Testis (tissue), 2 donors: ENCODE measurements at regions not wholly inside any gene's neighbourhood (a gene's known extent, or its start where the extent isn't known, plus 50 kb on each side); places are given as distances from the start of the nearest gene placed in this dataset.
"Not testable (repeated sequence)": the region's sequence is repeated elsewhere in the genome, so short reads cannot be mapped to it uniquely, and the experiment has no call there.

Experiments used
- DNase-seq: peaks from one replicate; pipeline ENCODE4 v3.0.0-alpha.2; 2019
- H3K27ac ChIP-seq, 2 donors: fragments of 200-600 bp; sonication (generic); one replicate each; pipeline ENCODE4 v1.5.1; 2019
- H3K27me3 ChIP-seq: fragments of 200-600 bp; sonication (generic); one replicate; pipeline ENCODE4 v1.5.1; 2019
- H3K36me3 ChIP-seq: fragments of 200-600 bp; sonication (generic); one replicate; pipeline ENCODE4 v1.5.1; 2017; ENCODE audit warnings: low read depth; ENCODE audit errors: missing control alignments
- H3K4me1 ChIP-seq: fragments of 200-600 bp; sonication (generic); one replicate; pipeline ENCODE4 v1.5.1; 2019
- H3K4me3 ChIP-seq, 2 donors: fragments of 200-600 bp; sonication (generic); one replicate each; pipeline ENCODE4 v1.5.1; 2017 to 2019
- H3K9me3 ChIP-seq: fragments of 200-600 bp; sonication (generic); one replicate; pipeline ENCODE4 v1.5.1; 2017
- POLR2A ChIP-seq: fragments of 450-650 bp; IDR thresholded peaks from one replicate; pipeline ENCODE4 v1.6.1; 2017; ENCODE audit warnings: antibody characterized with exemption, mild to moderate bottlenecking, moderate library complexity
- WGBS, 2 donors: methylation state at CpG; one replicate each; pipeline ENCODE4 v1.1.5; 2018; 5-methylcytosine and 5-hydroxymethylcytosine counted together
- intact Hi-C: fragments of 100-400 bp; cut with DNase I; formaldehyde crosslinking; loops from one replicate; pipeline ENCODE4 v1.15.1; 2023; ENCODE audit warnings: low total_unique reads
- TF ChIP-seq, protein P1 (sequence below), 3 experiments: fragments of 450-650 bp in 2 of 3; fragments of 200-600 bp in 1 of 3; sonication (generic) in 1 of 3; IDR thresholded peaks; one replicate each; pipeline ENCODE4 v1.5.1; 2016 to 2019; ENCODE audit warnings: antibody characterized with exemption in 3 of 3, mild to moderate bottlenecking in 2 of 3, moderate library complexity in 1 of 3

DNA sequence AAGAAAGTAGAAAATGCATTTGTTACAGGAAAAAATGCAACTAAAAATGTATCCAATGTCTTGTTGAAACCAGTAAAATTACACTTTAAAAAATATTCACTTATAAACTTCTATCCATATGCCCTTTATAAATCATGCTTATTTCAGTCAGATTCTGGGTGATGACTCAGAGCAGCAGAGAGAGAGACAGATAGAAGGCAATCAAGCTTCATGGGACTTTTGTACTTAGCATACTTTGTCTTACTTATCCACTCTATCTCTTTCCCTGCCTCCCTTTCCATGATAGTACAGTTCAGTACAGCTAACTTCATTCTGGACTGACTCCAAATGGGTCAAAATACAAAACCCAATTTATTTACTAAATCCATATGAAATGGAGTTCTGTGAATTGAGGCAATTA lies 1438.2 kb downstream of the ZPLD1 start:
- Histone ChIP-seq H3K27me3 (no peaks in the 10 kb centered on the region), H3K9me3 (no peaks in the 10 kb centered on the region), H3K4me1 (peaks cover 8% of the 10 kb centered on the region), H3K4me3 (no peak overlapping the region), H3K36me3 (no peaks in the 10 kb centered on the region), H3K27ac (no peak overlapping the region)
- intact Hi-C loops = no loop called here
- DNase-seq = no peak
- TF ChIP-seq POLR2A = no peak
- TF ChIP-seq, protein P1, sequence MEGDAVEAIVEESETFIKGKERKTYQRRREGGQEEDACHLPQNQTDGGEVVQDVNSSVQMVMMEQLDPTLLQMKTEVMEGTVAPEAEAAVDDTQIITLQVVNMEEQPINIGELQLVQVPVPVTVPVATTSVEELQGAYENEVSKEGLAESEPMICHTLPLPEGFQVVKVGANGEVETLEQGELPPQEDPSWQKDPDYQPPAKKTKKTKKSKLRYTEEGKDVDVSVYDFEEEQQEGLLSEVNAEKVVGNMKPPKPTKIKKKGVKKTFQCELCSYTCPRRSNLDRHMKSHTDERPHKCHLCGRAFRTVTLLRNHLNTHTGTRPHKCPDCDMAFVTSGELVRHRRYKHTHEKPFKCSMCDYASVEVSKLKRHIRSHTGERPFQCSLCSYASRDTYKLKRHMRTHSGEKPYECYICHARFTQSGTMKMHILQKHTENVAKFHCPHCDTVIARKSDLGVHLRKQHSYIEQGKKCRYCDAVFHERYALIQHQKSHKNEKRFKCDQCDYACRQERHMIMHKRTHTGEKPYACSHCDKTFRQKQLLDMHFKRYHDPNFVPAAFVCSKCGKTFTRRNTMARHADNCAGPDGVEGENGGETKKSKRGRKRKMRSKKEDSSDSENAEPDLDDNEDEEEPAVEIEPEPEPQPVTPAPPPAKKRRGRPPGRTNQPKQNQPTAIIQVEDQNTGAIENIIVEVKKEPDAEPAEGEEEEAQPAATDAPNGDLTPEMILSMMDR (IDR thresholded peaks at IDR 0.05) = no peak

DNA sequence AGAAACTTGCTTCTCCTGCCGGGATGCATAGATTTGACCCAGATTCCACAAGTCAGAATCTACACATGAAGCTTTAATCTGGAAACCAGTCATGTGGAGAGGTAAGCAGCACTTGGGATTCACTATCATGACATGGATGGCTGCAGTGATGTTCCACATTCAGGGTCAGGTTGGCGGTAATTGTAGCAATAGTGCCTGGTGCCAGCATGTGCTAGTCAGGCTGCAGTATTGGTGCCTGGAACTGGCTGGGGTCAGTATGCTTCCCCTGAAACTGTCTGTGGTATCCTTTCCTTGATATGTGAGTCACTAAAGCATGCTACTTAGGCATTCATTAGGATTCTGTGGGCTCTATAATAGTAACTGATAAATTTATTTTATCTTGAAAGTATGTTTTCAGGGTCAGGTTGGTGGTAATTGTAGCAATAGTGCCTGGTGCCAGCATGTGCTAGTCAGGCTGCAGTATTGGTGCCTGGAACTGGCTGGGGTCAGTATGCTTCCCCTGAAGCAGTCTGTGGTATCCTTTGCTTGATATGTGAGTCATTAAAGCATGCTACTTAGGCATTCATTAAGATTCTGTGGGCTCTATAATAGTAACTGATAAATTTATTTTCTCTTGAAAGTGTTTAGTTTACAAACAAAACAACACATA lies 1439.2 kb downstream of the ZPLD1 start:
- no peaks in the 10 kb centered on the region for H3K36me3 ChIP-seq
- WGBS, 2 donors = 69 to 75% methylated on average over 2 of the region's 2 CpGs
- no peaks in the 10 kb centered on the region for H3K9me3 ChIP-seq
- DNase-seq = no peak
- TF ChIP-seq, protein P1 (IDR thresholded peaks at IDR 0.05) = no peak
- no peak for TF ChIP-seq POLR2A
- intact Hi-C loops = no loop called here
- peaks cover 8% of the 10 kb centered on the region for H3K4me1 ChIP-seq
- H3K27me3 ChIP-seq = no peaks in the 10 kb centered on the region
- no peak overlapping the region for H3K4me3 ChIP-seq
- H3K27ac ChIP-seq = no peak overlapping the region

DNA sequence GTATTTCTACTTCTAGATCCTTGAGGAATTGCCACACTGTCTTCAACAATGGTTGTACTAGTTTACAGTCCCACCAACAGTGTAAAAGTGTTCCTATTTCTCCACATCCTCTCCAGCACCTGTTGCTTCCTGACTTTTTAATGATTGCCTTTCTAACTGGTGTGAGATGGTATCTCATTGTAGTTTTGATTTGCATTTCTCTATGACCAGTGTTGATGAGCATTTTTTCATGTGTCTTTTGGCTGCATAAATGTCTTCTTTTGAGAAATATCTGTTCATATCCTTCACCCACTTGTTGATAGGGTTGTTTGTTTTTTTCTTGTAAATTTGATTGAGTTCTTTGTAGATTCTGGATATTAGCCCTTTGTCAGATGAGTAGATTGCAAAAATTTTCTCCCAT lies 1447.0 kb downstream of the ZPLD1 start:
- H3K4me3 ChIP-seq, DNase-seq, H3K9me3 ChIP-seq, H3K36me3 ChIP-seq, H3K27ac ChIP-seq, H3K4me1 ChIP-seq, H3K27me3 ChIP-seq, intact Hi-C loops: not testable (repeated sequence)

DNA sequence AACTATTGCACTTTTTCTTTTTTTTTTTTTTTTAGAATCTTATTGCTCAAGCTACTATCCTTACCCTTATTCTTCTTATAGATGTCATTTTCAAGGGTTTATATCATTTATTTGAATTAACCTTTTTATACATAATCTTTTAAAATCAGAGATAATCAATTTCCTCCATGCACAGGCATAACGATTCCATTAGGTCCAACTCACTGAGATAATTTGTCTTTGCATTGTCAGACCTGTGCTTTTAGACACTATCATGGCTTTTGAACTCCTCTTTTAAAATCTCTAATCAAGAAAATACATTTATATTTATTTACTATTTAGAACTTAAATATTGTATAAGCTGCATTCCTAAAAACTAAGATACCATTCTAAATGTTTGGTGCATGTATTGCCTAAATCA lies 1454.9 kb downstream of the ZPLD1 start:
- intact Hi-C loops = no loop called here
- H3K4me3 ChIP-seq = no peak overlapping the region
- no peak for DNase-seq
- H3K27me3 ChIP-seq = no peaks in the 10 kb centered on the region
- WGBS, 2 donors = 81 to 88% methylated on average over 1 of the region's 1 CpG
- no peak overlapping the region for H3K27ac ChIP-seq
- no peaks in the 10 kb centered on the region for H3K4me1 ChIP-seq
- H3K36me3 ChIP-seq = no peaks in the 10 kb centered on the region
- H3K9me3 ChIP-seq = no peaks in the 10 kb centered on the region
- TF ChIP-seq, protein P1 (IDR thresholded peaks at IDR 0.05) = no peak
- TF ChIP-seq POLR2A = no peak

DNA sequence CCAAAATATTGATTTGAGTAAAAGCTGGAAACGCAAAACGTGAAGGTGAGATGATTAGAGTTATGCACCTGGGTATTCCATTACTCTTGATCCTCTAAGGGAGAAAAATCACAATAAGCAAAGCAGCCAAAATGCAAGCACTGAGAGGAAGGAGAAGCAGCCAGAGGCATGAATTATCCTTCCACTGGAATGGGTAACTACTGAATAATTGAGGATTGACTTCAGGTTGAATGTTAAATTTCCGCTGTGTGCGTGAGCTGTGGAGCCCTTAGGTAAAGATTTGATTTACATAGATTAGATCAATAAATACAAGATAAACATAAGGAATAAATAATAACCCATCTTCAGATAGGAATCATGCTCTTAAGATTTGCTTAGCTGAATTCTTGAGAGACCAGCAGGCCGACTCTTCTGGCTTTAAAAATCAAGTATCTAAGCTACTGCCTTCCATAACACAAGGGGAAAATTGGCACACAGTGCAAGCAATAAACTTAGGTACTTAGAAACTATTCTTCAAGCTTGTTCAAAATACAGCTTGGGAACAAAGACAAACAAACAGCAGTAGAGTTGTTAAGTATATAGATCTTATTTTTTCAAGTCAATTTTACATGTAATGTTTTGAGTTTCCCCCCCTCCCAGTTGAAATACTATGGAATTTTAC lies 1459.5 kb downstream of the ZPLD1 start:
- no peak for DNase-seq

More for the DNA sequence above, 1459.5 kb downstream of the ZPLD1 start:
- intact Hi-C loops = no loop called here
- WGBS, 2 donors = 88 to 90% methylated on average over 5 of the region's 5 CpGs
- no peak overlapping the region for H3K27ac ChIP-seq
- TF ChIP-seq, protein P1 (IDR thresholded peaks at IDR 0.05) = no peak
- no peak for TF ChIP-seq POLR2A
- H3K27me3 ChIP-seq = no peaks in the 10 kb centered on the region
- H3K9me3 ChIP-seq = no peaks in the 10 kb centered on the region
- no peaks in the 10 kb centered on the region for H3K36me3 ChIP-seq
- no peaks in the 10 kb centered on the region for H3K4me1 ChIP-seq
- no peak overlapping the region for H3K4me3 ChIP-seq
